Stimulated activated CD4-positive, alpha-beta T cell treated with anti-CD3 and anti-CD28 coated beads, Interleukin-15, amount 100 ng/mL, for 48 hours (primary cell): ENCODE measurements at regions not wholly inside any gene's neighbourhood (a gene's known extent, or its start where the extent isn't known, plus 50 kb on each side); places are given as distances from the start of the nearest gene placed in this dataset.
"Not testable (repeated sequence)": the region's sequence is repeated elsewhere in the genome, so short reads cannot be mapped to it uniquely, and the experiment has no call there.

Experiments used
- DNase-seq, 2 donors: peaks; one replicate each; pipeline ENCODE4 v3.0.0-alpha.2; 2020; ENCODE audit warnings: low read depth in 2 of 2

DNA sequence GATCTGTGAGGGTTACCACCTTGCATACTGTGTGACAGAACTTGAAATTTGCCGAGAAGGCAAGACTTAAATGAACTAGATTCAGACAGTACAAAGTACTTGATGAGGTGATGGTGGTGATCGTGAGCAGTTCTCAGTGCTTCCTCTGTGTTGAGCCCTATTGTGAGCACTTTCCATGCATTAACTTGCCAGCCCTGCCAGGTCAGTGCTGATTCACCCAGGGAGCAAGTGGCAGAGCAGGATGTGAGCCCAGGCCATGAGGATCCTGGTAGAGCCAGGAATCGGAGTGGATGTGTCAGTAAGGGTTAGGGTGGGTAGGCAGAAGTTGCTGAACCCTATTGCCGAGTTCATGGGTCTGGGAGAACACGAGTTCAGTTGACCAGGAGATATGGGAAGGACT, 4545.7 kb upstream of the TPTE start:
- DNase-seq, result not testable (repeated sequence)

DNA sequence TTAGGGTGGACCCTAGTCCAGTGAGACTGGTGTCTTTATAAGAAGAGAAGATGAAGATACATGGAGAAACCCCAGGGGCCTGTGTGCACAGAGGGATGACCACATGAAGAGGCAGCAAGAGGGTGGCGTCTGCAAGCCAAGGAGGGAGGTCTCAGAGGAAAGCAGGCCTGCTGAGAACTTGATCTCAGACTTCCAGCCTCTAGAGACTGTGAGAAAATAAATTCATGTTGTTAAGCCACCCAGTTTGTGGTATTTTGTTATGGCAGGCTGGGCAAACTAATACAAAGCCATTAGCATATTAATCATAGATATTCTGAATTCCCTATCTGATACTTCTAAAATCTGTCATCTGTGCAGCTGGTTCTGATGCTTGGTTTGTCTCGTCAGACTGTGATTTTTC, 4523.8 kb upstream of the TPTE start:
- DNase-seq, result not testable (repeated sequence)

DNA sequence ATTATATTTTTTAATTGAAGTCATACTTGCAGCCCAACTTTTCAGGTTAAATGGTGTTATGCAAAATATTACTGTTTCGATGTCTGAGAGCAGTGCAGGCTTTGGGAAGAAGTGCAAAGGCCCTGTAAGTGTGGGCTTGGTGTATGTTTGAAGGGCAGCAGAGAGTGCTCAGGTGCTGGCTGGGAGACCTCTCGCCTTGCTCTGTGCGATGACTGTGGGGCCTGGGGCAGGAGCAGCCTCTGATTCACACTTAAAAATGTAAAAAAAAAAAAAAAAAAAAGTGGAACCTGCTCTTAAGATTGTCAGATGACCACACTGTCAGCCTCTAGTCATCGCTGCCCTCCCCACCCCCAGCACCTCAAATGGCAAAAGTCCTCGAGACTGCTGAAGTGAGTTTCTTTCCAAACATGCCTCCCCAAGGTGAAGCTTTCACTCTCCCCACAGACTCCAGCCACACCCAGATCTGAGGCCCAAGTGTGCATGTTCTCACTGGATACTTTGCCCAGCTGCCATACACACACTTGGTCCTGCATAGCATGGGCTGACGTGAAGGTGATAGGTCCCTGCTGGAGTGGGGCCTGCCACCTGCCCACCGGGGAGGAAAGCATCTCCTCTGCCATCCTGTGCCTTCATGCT, 4505.8 kb upstream of the TPTE start:
- not testable (repeated sequence) for DNase-seq

DNA sequence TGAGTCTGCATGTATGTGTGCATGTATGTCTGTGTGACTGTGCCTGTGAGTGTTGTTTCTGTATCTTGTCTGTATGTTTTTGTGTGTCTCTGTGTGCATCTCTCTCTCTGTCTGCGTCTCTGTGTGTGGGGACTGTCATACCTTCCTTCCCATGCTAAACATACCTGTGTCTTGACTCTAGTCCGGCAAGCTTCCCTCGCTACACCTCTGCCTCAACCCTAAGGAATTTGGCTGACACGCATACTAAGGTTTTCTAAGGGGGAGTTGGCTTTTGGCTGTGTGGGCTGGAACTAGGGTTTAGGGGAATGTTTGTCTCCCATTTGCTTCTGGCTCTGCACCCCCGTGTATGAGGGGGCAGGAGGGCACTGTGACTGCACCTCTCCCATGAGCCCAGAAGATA, 4500.9 kb upstream of the TPTE start:
- DNase-seq, result not testable (repeated sequence)

GRCh38 chr21:6020953-6021716, 4500.2 kb upstream of the TPTE start:
- not testable (repeated sequence) for DNase-seq

GRCh38 chr21:6021717-6022270, 4499.6 kb upstream of the TPTE start:
- DNase-seq, result not testable (repeated sequence)

DNA sequence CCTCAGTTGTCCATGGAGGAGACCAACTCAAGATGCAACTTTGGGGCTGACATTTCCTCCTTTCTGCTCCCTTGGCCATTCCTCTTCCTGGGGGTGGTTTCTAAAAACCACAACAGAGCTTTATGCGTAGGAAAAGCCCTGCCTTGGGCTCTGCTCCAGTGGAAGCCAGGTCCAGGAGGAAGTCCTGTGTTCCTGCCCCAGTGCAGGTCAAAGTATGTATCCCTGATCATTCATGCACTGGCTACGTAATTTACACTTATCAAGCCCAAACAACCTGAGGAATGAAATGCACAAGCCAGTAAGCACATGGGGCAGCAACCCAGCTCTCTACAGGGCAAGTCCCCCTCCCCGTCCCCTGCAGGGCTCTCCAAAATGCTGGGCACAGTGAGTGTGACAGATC, 4498.1 kb upstream of the TPTE start:
- DNase-seq, result not testable (repeated sequence)

- DNase-seq, result not testable (repeated sequence)
These were observed 4496.2 kb upstream of the TPTE start for GRCh38 chr21:6025139-6025538.

GRCh38 chr21:6027497-6027896, 4493.9 kb upstream of the TPTE start:
- DNase-seq, result not testable (repeated sequence)

- DNase-seq, result not testable (repeated sequence)
These were observed 4487.2 kb upstream of the TPTE start for GRCh38 chr21:6034124-6034678.

GRCh38 chr21:6034820-6035473, 4486.4 kb upstream of the TPTE start:
- not testable (repeated sequence) for DNase-seq

DNA sequence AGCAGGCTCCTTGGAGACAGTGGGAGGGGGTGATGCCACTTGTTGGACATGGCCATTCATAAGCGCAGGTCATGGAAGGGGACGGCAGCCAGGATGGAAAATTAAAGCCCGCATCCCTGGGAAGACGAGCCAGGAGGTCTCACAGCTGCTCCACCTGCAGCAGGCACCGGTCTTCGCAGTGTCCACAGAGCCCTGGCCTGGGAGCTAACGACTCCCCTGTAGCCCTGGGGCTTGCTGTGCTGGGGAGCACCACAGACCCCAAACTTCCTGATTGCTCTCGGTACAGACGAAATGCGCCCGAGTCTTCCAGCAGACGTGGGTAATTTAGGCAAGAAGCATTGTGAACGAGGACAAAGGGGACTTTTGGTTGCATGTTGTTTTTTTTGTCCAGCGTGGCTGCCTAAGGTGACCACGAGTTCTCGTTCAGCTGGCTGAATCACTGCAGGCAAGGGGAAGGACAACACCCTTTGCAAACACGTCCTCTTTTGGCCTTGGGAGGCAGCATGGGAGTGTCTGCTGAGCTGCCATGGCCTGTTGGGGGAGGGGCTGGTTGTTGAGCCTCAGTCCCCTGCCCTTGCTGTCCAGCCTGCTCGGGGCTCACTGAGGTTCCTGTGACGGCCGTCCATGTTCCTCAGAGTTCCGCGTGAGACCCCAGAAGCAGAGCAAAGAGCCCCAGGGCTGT, 4485.8 kb upstream of the TPTE start:
- not testable (repeated sequence) for DNase-seq

DNA sequence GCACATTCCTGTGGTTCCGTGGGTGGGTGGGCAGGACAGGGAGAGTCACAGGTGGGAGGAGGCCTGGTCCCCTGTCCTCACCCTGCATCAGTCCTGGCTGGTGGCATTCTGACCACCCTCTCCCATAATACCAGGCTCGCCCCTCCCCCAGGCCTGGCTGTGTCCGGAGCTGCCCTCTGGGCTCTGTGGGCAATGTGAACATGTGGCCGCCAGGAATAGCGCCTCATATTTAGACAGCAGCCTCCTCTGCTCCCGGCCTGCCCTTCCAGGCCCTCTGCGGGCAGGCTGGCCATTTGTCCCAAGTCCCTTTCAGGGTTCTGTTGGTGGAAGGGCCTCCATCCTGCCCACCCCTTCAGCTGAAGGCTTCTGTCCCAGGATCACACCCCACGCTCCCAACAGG, 4482.2 kb upstream of the TPTE start:
- not testable (repeated sequence) for DNase-seq

DNA sequence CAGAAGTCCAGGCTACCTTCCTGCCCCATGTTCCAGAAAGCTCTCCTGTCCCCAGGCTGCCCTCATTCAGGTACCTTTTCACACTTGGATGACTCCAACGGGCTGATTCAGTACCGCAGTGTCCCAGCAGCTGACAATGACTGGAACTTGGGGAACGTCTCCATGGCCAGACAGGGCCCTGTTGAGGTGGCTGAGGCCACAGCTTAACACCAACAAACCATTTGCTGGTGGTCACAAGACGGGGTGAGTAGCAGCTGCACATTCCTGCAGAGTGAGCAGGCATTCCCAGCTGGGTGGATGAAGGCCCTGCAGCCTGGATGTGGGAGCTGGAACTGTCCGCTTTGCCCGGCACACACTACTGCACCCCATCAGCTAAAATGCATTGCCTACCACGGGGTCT, 4481.3 kb upstream of the TPTE start:
- not testable (repeated sequence) for DNase-seq

DNA sequence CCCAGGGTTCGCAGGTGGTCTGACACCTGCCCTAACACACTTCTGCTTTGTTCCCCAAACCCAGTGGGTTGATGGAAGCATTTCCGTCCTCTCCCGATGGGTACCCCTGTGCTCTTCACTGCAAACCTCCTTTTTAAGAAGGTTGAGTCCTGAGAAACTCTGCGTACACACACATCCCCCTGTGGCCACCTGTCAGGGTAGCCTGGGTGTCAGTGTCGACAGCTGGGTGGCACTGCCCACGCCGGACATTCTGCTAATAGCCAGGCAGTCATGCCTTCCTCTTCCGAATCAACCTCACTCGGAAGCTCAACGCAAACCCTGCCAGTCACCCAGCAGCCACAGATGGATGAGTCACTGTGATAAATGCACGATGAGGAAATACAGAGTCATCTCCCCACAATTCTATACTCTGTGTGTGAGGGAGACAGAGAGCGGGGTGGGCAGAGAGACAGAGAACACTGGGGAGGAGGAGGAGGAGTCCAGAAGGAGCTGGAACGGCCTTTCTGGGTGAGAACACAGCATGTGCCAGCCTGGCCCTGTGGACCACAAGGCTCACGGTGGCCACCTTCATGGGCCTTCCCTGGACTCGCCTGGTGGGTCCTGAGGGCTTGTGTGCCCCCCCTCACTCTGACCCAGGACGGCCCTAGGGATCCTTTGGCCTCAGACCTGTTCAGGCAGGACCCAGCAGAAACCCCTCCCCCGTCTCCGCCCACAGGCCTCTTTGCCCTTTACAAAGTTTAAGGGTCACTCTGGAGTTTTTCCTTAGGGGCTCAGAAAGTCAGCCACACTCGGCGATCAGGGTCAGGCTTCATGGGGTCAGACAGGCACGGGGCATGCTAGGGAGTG, 4477.7 kb upstream of the TPTE start:
- not testable (repeated sequence) for DNase-seq

DNA sequence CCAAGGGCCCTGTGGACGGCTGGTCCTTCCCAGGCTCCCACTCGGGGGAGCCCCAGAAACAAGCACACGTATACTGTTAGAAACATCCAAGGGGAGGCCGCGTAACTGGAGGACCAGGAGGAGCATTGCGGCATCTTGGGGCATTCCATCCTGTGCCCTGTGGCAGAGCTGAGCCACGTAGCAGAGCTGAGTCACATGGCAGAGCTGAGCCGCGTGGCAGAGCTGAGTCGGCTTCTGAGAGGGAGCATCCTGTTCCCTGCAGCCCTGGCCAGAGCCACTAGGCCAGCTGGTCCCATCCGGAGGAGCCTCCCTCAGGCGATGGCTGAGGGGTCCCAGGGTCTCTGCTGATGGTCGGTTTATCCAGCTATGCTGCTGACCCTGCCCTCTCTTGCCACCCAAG, 4476.7 kb upstream of the TPTE start:
- not testable (repeated sequence) for DNase-seq

GRCh38 chr21:6049930-6050329, 4471.5 kb upstream of the TPTE start:
- DNase-seq, result not testable (repeated sequence)

GRCh38 chr21:6052109-6052508, 4469.3 kb upstream of the TPTE start:
- not testable (repeated sequence) for DNase-seq

- DNase-seq, result not testable (repeated sequence)
These were observed 4468.2 kb upstream of the TPTE start for GRCh38 chr21:6053145-6053544.

- not testable (repeated sequence) for DNase-seq
These were observed 4462.4 kb upstream of the TPTE start for GRCh38 chr21:6058997-6059396.
